SK-N-SH treated with all-trans-retinoic acid at 6 μM for 48 hours (cell line): ENCODE measurements at regions not wholly inside any gene's neighbourhood (a gene's known extent, or its start where the extent isn't known, plus 50 kb on each side); places are given as distances from the start of the nearest gene placed in this dataset.

Source experiments
- ATAC-seq: fragments of 200-7000 bp; cut with Tn5 transposase; 3 replicates; pipeline ENCODE4 v1.9.1; 2020; ENCODE audit warnings: mild to moderate bottlenecking, moderate library complexity
- ARNTL ChIP-seq: fragments of 450-650 bp; formaldehyde crosslinking; IDR thresholded peaks from 2 replicates; pipeline ENCODE4 v1.5.0; 2020; ENCODE audit warnings: low read depth, mild to moderate bottlenecking, moderate library complexity, borderline replicate concordance
- BACH2 ChIP-seq: fragments of 250-450 bp; sonication (Bioruptor Pico); IDR thresholded peaks from 2 replicates; pipeline ENCODE4 v1.9.0; 2021; ENCODE audit warnings: mild to moderate bottlenecking, borderline replicate concordance
- CREB5 ChIP-seq: fragments of 250-450 bp; sonication (Bioruptor Pico); IDR thresholded peaks from 2 replicates; pipeline ENCODE4 v1.5.1; 2020; ENCODE audit warnings: low read depth, mild to moderate bottlenecking, moderate library complexity
- CSDC2 ChIP-seq: fragments of 250-450 bp; sonication (Bioruptor Pico); IDR thresholded peaks from 2 replicates; pipeline ENCODE4 v1.5.0; 2020; ENCODE audit warnings: mild to moderate bottlenecking, moderate library complexity
- CSRNP3 ChIP-seq: fragments of 250-450 bp; sonication (Bioruptor Pico); IDR thresholded peaks from 2 replicates; pipeline ENCODE4 v1.5.1; 2021; ENCODE audit warnings: mild to moderate bottlenecking, moderate library complexity
- ESRRG ChIP-seq: fragments of 250-450 bp; sonication (Bioruptor Pico); IDR thresholded peaks from 2 replicates; pipeline ENCODE4 v1.6.1; 2021; ENCODE audit warnings: mild to moderate bottlenecking
- GLIS3 ChIP-seq: fragments of 250-450 bp; sonication (Bioruptor Pico); IDR thresholded peaks from 2 replicates; pipeline ENCODE4 v1.5.0; 2020; ENCODE audit warnings: mild to moderate bottlenecking, moderate library complexity
- ISL1 ChIP-seq: fragments of 250-450 bp; sonication (Bioruptor Pico); IDR thresholded peaks from 2 replicates; pipeline ENCODE4 v2.1.2; 2022; ENCODE audit warnings: mild to moderate bottlenecking, moderate library complexity
- OSR1 ChIP-seq: fragments of 250-450 bp; sonication (Bioruptor Pico); IDR thresholded peaks from 2 replicates; pipeline ENCODE4 v1.8.0; 2022; ENCODE audit warnings: moderate library complexity, mild to moderate bottlenecking, inconsistent platforms
- PATZ1 ChIP-seq: fragments of 250-450 bp; sonication (Bioruptor Pico); IDR thresholded peaks from 2 replicates; pipeline ENCODE4 v1.8.0; 2020; ENCODE audit warnings: mild to moderate bottlenecking, moderate library complexity, borderline replicate concordance
- POU6F1 ChIP-seq: fragments of 250-450 bp; sonication (Bioruptor Pico); IDR thresholded peaks from 2 replicates; pipeline ENCODE4 v1.8.0; 2021; ENCODE audit warnings: low read depth, mild to moderate bottlenecking, moderate library complexity, borderline replicate concordance
- RARB ChIP-seq: fragments of 250-450 bp; sonication (Bioruptor Pico); IDR thresholded peaks from 2 replicates; pipeline ENCODE4 v1.8.0; 2021; ENCODE audit warnings: mild to moderate bottlenecking, moderate library complexity
- SNAI2 ChIP-seq: fragments of 250-450 bp; sonication (Bioruptor Pico); IDR thresholded peaks from 2 replicates; pipeline ENCODE4 v1.5.0; 2020; ENCODE audit warnings: mild to moderate bottlenecking, moderate library complexity
- TCF4 ChIP-seq: fragments of 250-450 bp; sonication (Bioruptor Pico); IDR thresholded peaks from 2 replicates; pipeline ENCODE4 v1.8.0; 2021; ENCODE audit warnings: mild to moderate bottlenecking, moderate library complexity, borderline replicate concordance
- TOX ChIP-seq: fragments of 250-450 bp; sonication (Bioruptor Pico); IDR thresholded peaks from 2 replicates; pipeline ENCODE4 v1.8.0; 2021; ENCODE audit warnings: mild to moderate bottlenecking, moderate library complexity, borderline replicate concordance
- ZC3H10 ChIP-seq: fragments of 250-450 bp; sonication (Bioruptor Pico); IDR thresholded peaks from 2 replicates; pipeline ENCODE4 v1.5.1; 2021; ENCODE audit warnings: mild to moderate bottlenecking, moderate library complexity
- ZFP3 ChIP-seq: fragments of 250-450 bp; sonication (Bioruptor Pico); IDR thresholded peaks from 2 replicates; pipeline ENCODE4 v1.5.0; 2020; ENCODE audit warnings: mild to moderate bottlenecking, moderate library complexity
- ZFP30 ChIP-seq: fragments of 450-650 bp; formaldehyde crosslinking; IDR thresholded peaks from 2 replicates; pipeline ENCODE4 v1.5.0; 2022; ENCODE audit warnings: mild to moderate bottlenecking, moderate library complexity
- ZNF565 ChIP-seq: fragments of 450-650 bp; formaldehyde crosslinking; conservative IDR thresholded peaks from 2 replicates; pipeline ENCODE4 v1.5.0; 2020; ENCODE audit warnings: low read depth, mild to moderate bottlenecking, moderate library complexity
- ZNF70 ChIP-seq: fragments of 450-650 bp; formaldehyde crosslinking; IDR thresholded peaks from 2 replicates; pipeline ENCODE4 v1.5.0; 2020; ENCODE audit warnings: mild to moderate bottlenecking, moderate library complexity
- ZNF8 ChIP-seq: fragments of 450-650 bp; formaldehyde crosslinking; IDR thresholded peaks from 2 replicates; pipeline ENCODE4 v1.5.0; 2020; ENCODE audit warnings: mild to moderate bottlenecking, moderate library complexity

GRCh38 chr4:62531731-62532130 is 1331.6 kb downstream of the ADGRL3 start:
- ATAC-seq: no peak
- no peak for TF ChIP-seq GLIS3 (CRISPR knock-in tag)
- TF ChIP-seq TOX: no peak
- no peak for TF ChIP-seq ARNTL
- no peak for TF ChIP-seq POU6F1 (CRISPR knock-in tag)
- no peak for TF ChIP-seq CREB5
- TF ChIP-seq SNAI2 (CRISPR knock-in tag): no peak
- no peak for TF ChIP-seq ZFP30 (CRISPR knock-in tag)
- no peak for TF ChIP-seq BACH2
- no peak for TF ChIP-seq ZNF565 (CRISPR knock-in tag)
- no peak for TF ChIP-seq CSRNP3
- TF ChIP-seq OSR1 (CRISPR knock-in tag): no peak
- TF ChIP-seq ISL1 (CRISPR knock-in tag): no peak
- no peak for TF ChIP-seq ZFP3 (CRISPR knock-in tag)
- TF ChIP-seq CSDC2 (CRISPR knock-in tag): no peak
- no peak for TF ChIP-seq ZC3H10 (CRISPR knock-in tag)
- TF ChIP-seq PATZ1: no peak
- no peak for TF ChIP-seq ESRRG (CRISPR knock-in tag)

- ATAC-seq: no peak
- TF ChIP-seq RARB (CRISPR knock-in tag): no peak
- TF ChIP-seq CSRNP3: no peak
- no peak for TF ChIP-seq ZNF8
- no peak for TF ChIP-seq ZFP30 (CRISPR knock-in tag)
- TF ChIP-seq ZNF70 (CRISPR knock-in tag): no peak
- no peak for TF ChIP-seq TCF4 (CRISPR knock-in tag)
- no peak for TF ChIP-seq ZC3H10 (CRISPR knock-in tag)
- TF ChIP-seq BACH2: no peak
- TF ChIP-seq ZNF565 (CRISPR knock-in tag): no peak
- TF ChIP-seq ZFP3 (CRISPR knock-in tag): no peak
- no peak for TF ChIP-seq CREB5
- no peak for TF ChIP-seq POU6F1 (CRISPR knock-in tag)
- TF ChIP-seq ESRRG (CRISPR knock-in tag): no peak
- TF ChIP-seq PATZ1: no peak
- TF ChIP-seq OSR1 (CRISPR knock-in tag): no peak
- no peak for TF ChIP-seq SNAI2 (CRISPR knock-in tag)
These were observed 1331.1 kb downstream of the ADGRL3 start for GRCh38 chr4:62531264-62531663.
